Stimulated activated CD8-positive, alpha-beta memory T cell treated with anti-CD3 and anti-CD28 coated beads, Interleukin-4, amount 100 ng/mL, for 48 hours (primary cell): ENCODE measurements at regions not wholly inside any gene's neighbourhood (a gene's known extent, or its start where the extent isn't known, plus 50 kb on each side); places are given as distances from the start of the nearest gene placed in this dataset.

Source experiments
- DNase-seq: peaks from one replicate; pipeline ENCODE4 v3.0.0-alpha.2; 2020

GRCh38 chr1:232303222-232303620, 326.7 kb downstream of the SIPA1L2 start:
- no peak for DNase-seq

DNA sequence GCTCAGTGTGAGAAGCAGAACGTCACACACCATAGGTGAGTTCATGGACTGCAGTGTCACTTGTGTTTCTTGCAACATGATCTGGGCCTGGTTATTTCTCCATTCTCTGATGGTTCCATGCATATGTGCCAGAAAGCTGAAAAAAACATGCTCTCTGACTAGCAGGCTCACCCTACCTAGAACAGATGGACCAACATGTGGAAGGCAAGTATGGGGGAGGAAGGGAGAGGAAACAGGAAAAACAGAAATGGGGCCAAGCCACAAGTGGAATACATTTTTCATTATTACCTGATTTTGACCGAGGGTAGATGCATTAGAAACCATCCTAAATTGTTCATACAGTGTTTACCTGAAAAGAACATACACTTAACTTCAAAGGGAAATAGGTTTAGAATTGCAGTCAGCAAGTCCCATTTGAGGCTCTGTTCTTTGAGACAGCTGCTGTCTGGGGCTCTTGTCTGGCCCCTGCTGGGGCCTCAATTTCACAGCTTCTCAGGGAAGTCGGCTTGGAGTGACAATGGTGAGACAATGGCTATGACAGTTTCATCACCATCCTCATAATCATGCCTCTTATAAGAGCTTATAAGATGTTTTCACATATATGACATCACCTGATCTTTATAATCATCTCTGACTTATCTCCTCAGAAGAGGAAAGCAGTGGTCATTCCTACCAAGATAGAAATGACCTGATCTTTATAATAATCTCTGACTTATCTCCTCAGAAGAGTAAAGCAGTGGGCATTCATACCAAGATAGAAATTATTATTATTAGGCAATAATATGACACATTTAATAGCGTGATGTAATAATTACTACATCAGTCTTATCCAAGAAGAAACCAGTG, 327.3 kb downstream of the SIPA1L2 start:
- no peak for DNase-seq

GRCh38 chr1:232301246-232301645, 328.7 kb downstream of the SIPA1L2 start:
- no peak for DNase-seq

GRCh38 chr1:232300466-232300865, 329.5 kb downstream of the SIPA1L2 start:
- DNase-seq, result no peak

- DNase-seq, result no peak
These were observed 333.5 kb downstream of the SIPA1L2 start for GRCh38 chr1:232296461-232296860.

DNA sequence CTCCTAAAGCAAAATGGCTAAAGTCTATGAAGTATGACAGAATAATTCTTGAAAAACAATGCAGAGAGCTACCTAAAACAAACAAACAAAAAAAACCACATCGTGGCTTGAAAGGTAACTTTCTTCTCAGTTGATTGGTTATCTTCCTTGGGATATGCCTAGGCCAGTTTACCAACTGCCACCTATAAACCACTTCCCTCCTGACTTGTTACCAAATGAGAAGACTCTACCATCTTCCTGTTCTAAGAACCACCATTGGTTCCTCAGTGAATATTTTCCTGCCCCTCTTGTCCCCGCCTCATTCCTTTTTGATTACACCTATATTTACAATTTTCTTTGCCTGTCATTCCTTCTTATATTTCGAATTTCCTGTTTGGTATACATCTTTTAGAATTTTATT, 336.6 kb downstream of the SIPA1L2 start:
- no peak for DNase-seq

- DNase-seq, result no peak
These were observed 337.1 kb downstream of the SIPA1L2 start for GRCh38 chr1:232292818-232293217.

DNA sequence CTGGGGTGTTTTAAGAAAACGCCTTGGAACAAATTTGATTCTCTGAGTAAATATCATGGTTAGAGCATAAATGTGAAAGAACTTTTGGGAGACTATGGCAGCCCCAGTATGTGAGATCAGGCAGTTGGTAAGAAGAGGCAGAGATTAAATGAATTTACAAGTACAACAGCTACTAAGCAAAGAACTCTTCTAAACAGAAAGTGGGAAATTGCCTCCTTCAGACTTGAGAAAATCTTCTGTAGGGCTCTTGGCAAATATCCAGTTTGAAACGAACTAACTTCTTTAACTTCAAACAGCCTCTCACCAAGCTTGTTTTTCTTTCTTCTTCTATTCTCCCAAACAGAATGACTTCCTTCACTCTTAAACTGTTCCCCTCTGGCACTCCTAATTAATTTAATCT, 337.7 kb downstream of the SIPA1L2 start:
- no peak for DNase-seq

GRCh38 chr1:232291681-232292080, 338.3 kb downstream of the SIPA1L2 start:
- no peak for DNase-seq

GRCh38 chr1:232291261-232291660, 338.7 kb downstream of the SIPA1L2 start:
- no peak for DNase-seq

GRCh38 chr1:232290570-232290969, 339.4 kb downstream of the SIPA1L2 start:
- no peak for DNase-seq

- DNase-seq, result no peak
These were observed 342.0 kb downstream of the SIPA1L2 start for GRCh38 chr1:232287676-232288569.

DNA sequence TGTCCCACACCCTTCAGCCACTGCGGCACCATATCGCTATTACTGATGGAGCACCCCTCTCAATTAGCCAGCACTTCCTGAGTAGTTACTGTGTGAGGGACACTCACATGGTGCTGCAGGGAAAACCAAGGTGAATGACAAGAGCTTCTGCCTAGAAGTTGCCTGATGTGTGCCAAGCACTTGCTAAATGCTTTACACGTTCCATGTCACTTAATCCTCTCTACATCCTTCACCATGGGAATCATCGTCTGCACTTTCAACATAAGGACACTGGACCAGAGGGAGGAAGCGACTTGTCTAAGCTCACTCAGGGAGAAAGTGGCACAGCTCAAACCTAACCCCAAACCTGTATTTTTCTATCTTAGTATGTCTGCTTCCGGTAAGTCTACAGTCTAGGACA, 344.8 kb downstream of the SIPA1L2 start:
- DNase-seq, result no peak

- no peak for DNase-seq
These were observed 346.1 kb downstream of the SIPA1L2 start for GRCh38 chr1:232283864-232284263.

- DNase-seq, result no peak
These were observed 347.4 kb downstream of the SIPA1L2 start for GRCh38 chr1:232282498-232282897.

GRCh38 chr1:232280910-232281309, 349.0 kb downstream of the SIPA1L2 start:
- DNase-seq, result no peak

DNA sequence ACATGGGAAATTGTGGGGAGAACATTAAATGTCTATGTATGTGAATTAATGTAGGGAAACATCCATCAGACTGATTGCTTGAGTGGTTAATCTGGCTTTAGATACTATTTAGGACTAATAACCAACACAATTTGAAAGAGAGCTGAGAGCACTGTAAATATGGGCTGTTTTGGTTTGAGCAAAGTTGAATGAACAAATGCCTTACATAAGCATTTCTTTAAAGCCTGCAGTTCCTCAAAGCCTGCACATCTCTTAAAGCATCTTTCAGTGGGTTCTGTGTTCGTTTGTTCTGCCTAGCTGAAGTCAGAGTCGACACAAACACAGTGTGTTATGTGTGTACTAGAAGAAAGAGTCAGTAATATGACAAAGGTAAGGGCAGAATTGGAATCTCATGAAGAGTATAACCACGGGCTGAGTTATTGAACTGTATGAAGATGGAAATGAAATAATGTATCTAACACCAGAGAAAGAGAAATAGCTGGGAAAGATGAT, 350.0 kb downstream of the SIPA1L2 start:
- no peak for DNase-seq

DNA sequence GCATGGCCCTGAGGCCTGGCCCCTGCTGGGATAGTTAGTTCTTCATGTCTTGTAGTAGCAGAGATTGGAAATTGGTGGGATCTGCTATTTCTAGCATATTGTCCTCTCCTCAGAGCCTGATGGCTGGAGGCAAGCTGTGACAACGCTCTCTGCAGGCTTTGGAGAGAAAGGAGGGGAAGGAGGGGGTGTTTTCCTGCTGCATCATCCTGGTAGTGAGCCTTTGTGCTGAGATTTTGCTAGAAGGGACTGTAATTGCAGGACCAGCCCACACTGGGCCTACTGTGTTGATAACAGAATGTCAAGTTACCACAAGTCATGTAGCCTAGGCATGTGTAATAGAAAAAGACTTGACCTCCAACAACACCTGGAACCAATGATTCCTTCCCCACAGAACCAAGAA, 351.0 kb downstream of the SIPA1L2 start:
- DNase-seq, result no peak

- no peak for DNase-seq
These were observed 353.3 kb downstream of the SIPA1L2 start for GRCh38 chr1:232276651-232277050.

GRCh38 chr1:232274999-232275710, 354.8 kb downstream of the SIPA1L2 start:
- DNase-seq, result no peak

DNA sequence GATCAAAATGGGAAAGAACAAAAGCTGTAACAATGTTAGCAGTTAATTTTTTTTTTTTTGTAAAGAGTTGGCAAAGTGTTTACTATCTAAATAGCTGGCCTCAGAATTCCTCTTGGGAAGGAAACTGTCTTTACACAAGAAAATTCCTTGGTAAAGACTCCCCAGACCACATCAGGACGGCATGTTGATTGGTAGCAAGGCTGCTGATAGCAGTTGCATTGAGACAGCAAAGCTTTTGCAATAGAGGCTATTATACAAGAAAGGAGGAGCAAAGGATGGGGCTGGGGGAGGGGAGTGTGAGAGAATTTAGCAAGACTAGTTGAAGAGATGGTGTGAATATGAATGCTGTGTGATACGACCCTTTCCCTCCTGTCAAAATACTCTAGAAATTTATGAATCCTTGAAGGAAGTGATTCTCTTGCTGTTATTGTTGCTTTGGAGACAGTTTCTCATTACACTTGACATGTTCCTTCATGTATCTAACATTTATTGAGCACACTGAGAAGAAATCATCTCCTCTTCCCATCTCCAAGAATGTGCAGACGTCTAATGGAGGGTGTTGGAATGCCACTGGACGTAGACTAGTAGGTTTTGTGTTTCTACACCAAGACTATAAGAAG, 355.6 kb downstream of the SIPA1L2 start:
- no peak for DNase-seq

- DNase-seq, result no peak
These were observed 356.9 kb downstream of the SIPA1L2 start for GRCh38 chr1:232273011-232273410.
